ENCODE measurements at regions not wholly inside any gene's neighbourhood (a gene's known extent, or its start where the extent isn't known, plus 50 kb on each side); places are given as distances from the start of the nearest gene placed in this dataset.

- no peak for DNase-seq
- Histone ChIP-seq H3K27me3 (no peaks in the 10 kb centered on the region), H3K36me3 (no peaks in the 10 kb centered on the region), H3K4me3 (no peak overlapping the region), H3K4me1 (no peaks in the 10 kb centered on the region), H3K9me3 (no peaks in the 10 kb centered on the region), H3K27ac (no peak overlapping the region)
- TF ChIP-seq CTCF (IDR thresholded peaks at IDR 0.05), result no peak
- no peak for TF ChIP-seq POLR2A (IDR thresholded peaks at IDR 0.05)
- intact Hi-C loops (cut with DNase I; ENCODE audit: low total_unique reads), result no loop called here
Observed at GRCh38 chr20:57932227-57932864, 222.5 kb upstream of the PMEPA1 start.

- intact Hi-C loops (cut with DNase I; ENCODE audit: low total_unique reads), result no loop called here
- H3K27ac ChIP-seq, result no peak overlapping the region
- H3K27me3 ChIP-seq, result no peaks in the 10 kb centered on the region
- H3K4me1 ChIP-seq, result no peaks in the 10 kb centered on the region
- peaks cover 0 to 8% of the 10 kb centered on the region in 2 donors for H3K9me3 ChIP-seq
- TF ChIP-seq CTCF (IDR thresholded peaks at IDR 0.05) (no peak), POLR2A (IDR thresholded peaks at IDR 0.05) (no peak)
- H3K36me3 ChIP-seq, result no peaks in the 10 kb centered on the region
- H3K4me3 ChIP-seq, result no peak overlapping the region
- DNase-seq, result no peak
Observed at GRCh38 chr20:57930351-57930750, 220.5 kb upstream of the PMEPA1 start.

- Histone ChIP-seq H3K27me3 (no peaks in the 10 kb centered on the region), H3K36me3 (no peaks in the 10 kb centered on the region), H3K27ac (peak overlapping the region; percentile 73 to 75), H3K4me3 (no peak overlapping the region), H3K4me1 (no peaks in the 10 kb centered on the region), H3K9me3 (peaks cover 0 to 8% of the 10 kb centered on the region in 2 donors)
- peak; percentile 46 to 73 for DNase-seq
- intact Hi-C loops (cut with DNase I; ENCODE audit: low total_unique reads), result no loop called here
- TF ChIP-seq POLR2A (IDR thresholded peaks at IDR 0.05), result no peak
- TF ChIP-seq CTCF (IDR thresholded peaks at IDR 0.05), result no peak
Observed at GRCh38 chr20:57928181-57928967, 218.6 kb upstream of the PMEPA1 start.

- intact Hi-C loops (cut with DNase I; ENCODE audit: low total_unique reads), result no loop called here
- H3K36me3 ChIP-seq, result no peaks in the 10 kb centered on the region
- DNase-seq, result no peak
Observed at GRCh38 chr20:57927376-57927775, 217.6 kb upstream of the PMEPA1 start.

More at GRCh38 chr20:57927376-57927775, 217.6 kb upstream of the PMEPA1 start:
- H3K27me3 ChIP-seq, result no peaks in the 10 kb centered on the region
- TF ChIP-seq CTCF (IDR thresholded peaks at IDR 0.05) (no peak), POLR2A (IDR thresholded peaks at IDR 0.05) (no peak)
- peaks cover 0 to 8% of the 10 kb centered on the region in 2 donors for H3K9me3 ChIP-seq
- no peak overlapping the region for H3K4me3 ChIP-seq
- H3K4me1 ChIP-seq, result peaks cover 0 to 3% of the 10 kb centered on the region in 2 donors
- peak overlapping the region; percentile 73 to 75 for H3K27ac ChIP-seq

All from uterus (tissue), 3 donors.